Lung (tissue), 11 donors: ENCODE measurements at regions not wholly inside any gene's neighbourhood (a gene's known extent, or its start where the extent isn't known, plus 50 kb on each side); places are given as distances from the start of the nearest gene placed in this dataset.

Experiments used
- ATAC-seq: fragments of 200-7000 bp; cut with Tn5 transposase; one replicate; pipeline ENCODE4 v1.9.1; 2020; ENCODE audit warnings: moderate number of reproducible peaks; ENCODE audit not compliant: insufficient read depth, low FRiP score
- DNase-seq, 3 donors: peaks; one replicate each; pipeline ENCODE4 v3.0.0-alpha.2; 2013 to 2017
- H3K27ac ChIP-seq, 2 donors: one replicate each; pipeline ENCODE4 v1.5.1; 2013; ENCODE audit warnings: mild to moderate bottlenecking in 2 of 2, moderate library complexity in 2 of 2, control low read depth in 1 of 2, inconsistent platforms in 1 of 2, low read depth in 1 of 2, low read length in 1 of 2
- H3K27me3 ChIP-seq, 3 donors: one replicate each; pipeline ENCODE4 v1.5.1; 2013; ENCODE audit warnings: low read length in 2 of 3; ENCODE audit not compliant: control insufficient read depth in 3 of 3, insufficient read depth in 3 of 3
- H3K36me3 ChIP-seq, 4 donors: one replicate each; pipeline ENCODE4 v1.5.1; 2013; ENCODE audit warnings: low read length in 4 of 4, mild to moderate bottlenecking in 1 of 4, moderate library complexity in 1 of 4; ENCODE audit not compliant: control insufficient read depth in 4 of 4, insufficient read depth in 4 of 4
- H3K4me1 ChIP-seq, 5 donors: one replicate each; pipeline ENCODE4 v1.5.1; 2013; ENCODE audit warnings: low read length in 5 of 5, mild to moderate bottlenecking in 2 of 5, moderate library complexity in 1 of 5; ENCODE audit not compliant: control insufficient read depth in 5 of 5, insufficient read depth in 5 of 5
- H3K4me3 ChIP-seq: one replicate; pipeline ENCODE4 v1.5.1; 2013; ENCODE audit warnings: mild to moderate bottlenecking, control low read depth, moderate library complexity
- H3K9ac ChIP-seq, 2 donors: one replicate each; pipeline ENCODE4 v1.5.1; 2013; ENCODE audit warnings: low read length in 2 of 2, control low read depth in 1 of 2; ENCODE audit not compliant: insufficient read depth in 1 of 2
- H3K9me3 ChIP-seq, 4 donors: one replicate each; pipeline ENCODE4 v1.5.1; 2013; ENCODE audit warnings: low read length in 3 of 4, mild to moderate bottlenecking in 1 of 4, moderate library complexity in 1 of 4; ENCODE audit not compliant: control insufficient read depth in 4 of 4, insufficient read depth in 3 of 4
- WGBS, 2 donors: extraction: QIAGEN DNeasy Blood & Tissue Kit; methylation state at CpG; one replicate each; pipeline ENCODE4 v1.1.7; 2013; 5-methylcytosine and 5-hydroxymethylcytosine counted together
- TF ChIP-seq, protein P1 (sequence below): IDR thresholded peaks from 2 replicates; pipeline ENCODE4 v1.5.1; 2012; ENCODE audit warnings: mild to moderate bottlenecking; ENCODE audit errors: control extremely low read depth, extremely low read depth
- donor health status: control.
- donor health status: control.
- donor health status: Bipolar disorder and iron deficiency.
- donor health status: healthy.
- donor health status: DM: yes; HTN: yes; CAD: no.

GRCh38 chr16:60151987-60152386 lies 1417.9 kb upstream of the GOT2 start:
- ATAC-seq (no peak), DNase-seq (no peak)
- 85 to 95% methylated on average over 3 of the region's 3 CpGs for WGBS, 2 donors
- Histone ChIP-seq H3K4me3 (no peak overlapping the region), H3K9me3 (no peaks in the 10 kb centered on the region), H3K27ac (no peak overlapping the region), H3K4me1 (no peaks in the 10 kb centered on the region), H3K9ac (no peak overlapping the region), H3K27me3 (no peaks in the 10 kb centered on the region), H3K36me3 (no peaks in the 10 kb centered on the region)
- TF ChIP-seq, protein P1, sequence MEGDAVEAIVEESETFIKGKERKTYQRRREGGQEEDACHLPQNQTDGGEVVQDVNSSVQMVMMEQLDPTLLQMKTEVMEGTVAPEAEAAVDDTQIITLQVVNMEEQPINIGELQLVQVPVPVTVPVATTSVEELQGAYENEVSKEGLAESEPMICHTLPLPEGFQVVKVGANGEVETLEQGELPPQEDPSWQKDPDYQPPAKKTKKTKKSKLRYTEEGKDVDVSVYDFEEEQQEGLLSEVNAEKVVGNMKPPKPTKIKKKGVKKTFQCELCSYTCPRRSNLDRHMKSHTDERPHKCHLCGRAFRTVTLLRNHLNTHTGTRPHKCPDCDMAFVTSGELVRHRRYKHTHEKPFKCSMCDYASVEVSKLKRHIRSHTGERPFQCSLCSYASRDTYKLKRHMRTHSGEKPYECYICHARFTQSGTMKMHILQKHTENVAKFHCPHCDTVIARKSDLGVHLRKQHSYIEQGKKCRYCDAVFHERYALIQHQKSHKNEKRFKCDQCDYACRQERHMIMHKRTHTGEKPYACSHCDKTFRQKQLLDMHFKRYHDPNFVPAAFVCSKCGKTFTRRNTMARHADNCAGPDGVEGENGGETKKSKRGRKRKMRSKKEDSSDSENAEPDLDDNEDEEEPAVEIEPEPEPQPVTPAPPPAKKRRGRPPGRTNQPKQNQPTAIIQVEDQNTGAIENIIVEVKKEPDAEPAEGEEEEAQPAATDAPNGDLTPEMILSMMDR: no peak

- Histone ChIP-seq H3K9ac (no peak overlapping the region), H3K4me1 (no peaks in the 10 kb centered on the region), H3K9me3 (no peaks in the 10 kb centered on the region), H3K27me3 (no peaks in the 10 kb centered on the region), H3K4me3 (no peak overlapping the region), H3K27ac (no peak overlapping the region), H3K36me3 (no peaks in the 10 kb centered on the region)
- no peak for DNase-seq
- no peak for ATAC-seq
- TF ChIP-seq, protein P1: no peak
- 87 to 90% methylated on average over 3 of the region's 3 CpGs for WGBS, 2 donors
Observed at GRCh38 chr16:60150907-60151306, 1416.8 kb upstream of the GOT2 start.

DNA sequence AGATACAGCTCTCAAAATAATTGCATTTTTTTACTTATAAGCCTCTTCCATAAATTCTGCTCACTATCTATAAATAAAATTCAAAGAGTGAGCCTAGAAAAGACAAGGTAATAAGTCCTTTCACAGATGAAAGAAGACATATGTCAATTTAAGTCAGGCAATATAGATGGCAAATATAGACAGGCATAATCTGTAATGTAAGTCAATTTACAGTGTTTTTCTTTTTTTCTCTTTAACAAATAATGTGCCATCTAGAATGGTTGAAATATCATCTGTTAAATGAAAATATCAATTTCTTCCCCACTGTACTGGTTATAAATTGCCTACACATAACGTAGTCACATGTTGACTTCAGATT lies 1409.2 kb upstream of the GOT2 start:
- no peak overlapping the region for H3K27ac ChIP-seq
- H3K4me3 ChIP-seq: no peak overlapping the region
- 84 to 91% methylated on average over 1 of the region's 1 CpG for WGBS, 2 donors
- no peaks in the 10 kb centered on the region for H3K4me1 ChIP-seq
- no peak overlapping the region for H3K9ac ChIP-seq
- TF ChIP-seq, protein P1: no peak
- ATAC-seq (no peak), DNase-seq (no peak)
- H3K9me3 ChIP-seq: peaks cover 0 to 8% (median 2%) of the 10 kb centered on the region in 4 donors
- H3K27me3 ChIP-seq: no peaks in the 10 kb centered on the region
- no peaks in the 10 kb centered on the region for H3K36me3 ChIP-seq

DNA sequence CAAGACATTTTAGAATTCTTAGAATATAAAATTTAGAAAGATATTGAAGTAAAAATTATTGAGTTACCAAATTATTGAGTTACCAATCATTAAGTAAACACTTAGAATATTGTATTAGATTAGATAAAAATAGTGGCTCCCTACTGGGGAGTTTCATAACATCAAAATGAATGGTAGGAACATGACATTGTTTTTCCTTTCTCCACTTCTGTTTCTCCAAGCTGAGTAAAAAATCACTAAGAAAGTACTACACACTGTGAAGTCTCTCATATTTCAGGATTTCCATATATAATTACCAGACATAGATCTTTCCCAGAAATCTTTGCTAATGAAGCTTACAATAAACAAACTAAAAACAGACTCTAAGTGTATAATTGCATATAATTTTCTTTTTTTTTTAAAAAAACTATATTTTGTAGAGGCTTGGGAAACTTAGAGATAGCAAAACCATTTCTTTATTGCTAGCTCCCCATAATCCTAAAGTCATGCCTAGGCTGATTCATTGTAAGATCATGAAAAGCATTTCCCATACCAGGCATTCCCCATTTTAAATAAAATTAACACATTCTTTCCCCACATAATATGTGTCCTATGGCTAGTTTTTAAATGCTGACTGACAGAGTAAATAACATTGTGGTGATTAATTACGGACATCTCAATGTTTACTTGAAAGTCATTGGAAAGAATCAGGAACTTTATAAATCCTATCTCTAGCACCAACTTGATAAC lies 1408.7 kb upstream of the GOT2 start:
- ATAC-seq (no peak), DNase-seq (no peak)
- WGBS, 2 donors: 59 to 72% methylated on average over 1 of the region's 1 CpG
- TF ChIP-seq, protein P1: no peak
- H3K27me3 ChIP-seq: no peaks in the 10 kb centered on the region
- no peak overlapping the region for H3K27ac ChIP-seq
- H3K4me1 ChIP-seq: no peaks in the 10 kb centered on the region
- H3K4me3 ChIP-seq: no peak overlapping the region
- no peaks in the 10 kb centered on the region for H3K36me3 ChIP-seq
- no peak overlapping the region for H3K9ac ChIP-seq
- H3K9me3 ChIP-seq: peaks cover 0 to 8% (median 2%) of the 10 kb centered on the region in 4 donors
